Endothelial cell of umbilical vein (primary cell): ENCODE measurements at regions not wholly inside any gene's neighbourhood (a gene's known extent, or its start where the extent isn't known, plus 50 kb on each side); places are given as distances from the start of the nearest gene placed in this dataset.

Source experiments
- GATA2 ChIP-seq: IDR thresholded peaks from 2 replicates; pipeline ENCODE4 v1.7.0; 2011; ENCODE audit warnings: low read depth, mild to moderate bottlenecking, moderate library complexity, mixed read lengths, low read length; ENCODE audit not compliant: insufficient read length, insufficient read depth
- POLR2A ChIP-seq: IDR thresholded peaks from 2 replicates; pipeline ENCODE4 v1.6.1; 2012; ENCODE audit warnings: low read depth, mild to moderate bottlenecking, control low read depth, low read length

GRCh38 chr13:28550091-28550490 is 55.2 kb upstream of the FLT1 start:
- no peak for TF ChIP-seq POLR2A
- TF ChIP-seq GATA2, result no peak
